OCI-LY7 (cell line): ENCODE measurements at regions not wholly inside any gene's neighbourhood (a gene's known extent, or its start where the extent isn't known, plus 50 kb on each side); places are given as distances from the start of the nearest gene placed in this dataset.

Experiments used
- BruUV-seq: library from RNA; stranded (reverse); fragments of 400-500 nt; replicated peaks from 2 replicates; lab custom pipeline; 2021; lab: Mats Ljungman, UMichigan
- CTCF ChIA-PET: fragments of 300-600 bp; sonication (Branson Sonifier 250); formaldehyde crosslinking; loops from one replicate; lab custom pipeline; 2022; ENCODE audit warnings: antibody characterized with exemption; ENCODE audit not compliant: unreplicated experiment; lab: Charles Lee
- POLR2A ChIA-PET: fragments of 300-600 bp; sonication (Branson Sonifier 250); formaldehyde crosslinking; loops from one replicate; lab custom pipeline; 2022; ENCODE audit warnings: antibody characterized with exemption; lab: Charles Lee
- DNase-seq: peaks from one replicate; pipeline ENCODE4 v3.0.0-alpha.2; 2015; ENCODE audit warnings: low spot score
- H2AFZ ChIP-seq: fragments of 200-600 bp; sonication (generic), shearing (Covaris generic); 2 replicates; pipeline ENCODE4 v1.6.1; 2014; ENCODE audit warnings: mild to moderate bottlenecking, antibody characterized with exemption, low read length, moderate library complexity
- H3K27ac ChIP-seq: fragments of 200-600 bp; sonication (generic); 2 replicates; pipeline ENCODE4 v1.5.1; 2014; ENCODE audit warnings: mixed run types, low read depth, mild to moderate bottlenecking, moderate library complexity, low read length, inconsistent platforms; ENCODE audit not compliant: poor library complexity, severe bottlenecking
- H3K36me3 ChIP-seq: fragments of 200-600 bp; sonication (generic); 2 replicates; pipeline ENCODE4 v1.6.1; 2014; ENCODE audit warnings: mild to moderate bottlenecking, antibody characterized with exemption, low read length, moderate library complexity, mixed read lengths; ENCODE audit not compliant: insufficient read depth
- H3K4me1 ChIP-seq: fragments of 200-600 bp; sonication (generic); 2 replicates; pipeline ENCODE4 v1.5.1; 2014; ENCODE audit warnings: mild to moderate bottlenecking, low read length; ENCODE audit not compliant: insufficient read depth, poor library complexity, severe bottlenecking
- H3K4me2 ChIP-seq: fragments of 200-600 bp; sonication (generic); 2 replicates; pipeline ENCODE4 v1.6.1; 2014; ENCODE audit warnings: mild to moderate bottlenecking, low read length
- H3K4me3 ChIP-seq: fragments of 200-600 bp; sonication (generic); 2 replicates; pipeline ENCODE4 v1.5.1; 2014; ENCODE audit warnings: mild to moderate bottlenecking, low read depth, low read length; ENCODE audit not compliant: poor library complexity, severe bottlenecking
- H3K79me2 ChIP-seq: fragments of 200-600 bp; sonication (generic); 2 replicates; pipeline ENCODE4 v1.6.1; 2016; ENCODE audit warnings: low read depth, mild to moderate bottlenecking, low read length, moderate library complexity, mixed read lengths; ENCODE audit not compliant: insufficient read depth
- H3K9me2 ChIP-seq: fragments of 200-600 bp; sonication (generic); 2 replicates; pipeline ENCODE4 v1.6.1; 2016; ENCODE audit warnings: mild to moderate bottlenecking, low read length, mixed read lengths; ENCODE audit not compliant: insufficient read depth
- H3K9me3 ChIP-seq: fragments of 200-600 bp; sonication (generic); 2 replicates; pipeline ENCODE4 v1.6.1; 2014; ENCODE audit warnings: mild to moderate bottlenecking, mixed run types, low read length, mixed read lengths
- H4K20me1 ChIP-seq: fragments of 200-600 bp; sonication (generic); 2 replicates; pipeline ENCODE4 v1.6.1; 2014; ENCODE audit warnings: mild to moderate bottlenecking, antibody characterized with exemption, low read length, moderate library complexity, mixed read lengths; ENCODE audit not compliant: insufficient read depth
- EZH2phosphoT487 ChIP-seq: fragments of 200-600 bp; sonication (generic); IDR thresholded peaks from 2 replicates; pipeline ENCODE4 v1.6.1; 2018; ENCODE audit warnings: low read depth, borderline replicate concordance, mild to moderate bottlenecking, mixed run types, antibody characterized with exemption, low read length, moderate library complexity, mixed read lengths
- intact Hi-C: fragments of 100-400 bp; cut with micrococcal nuclease; formaldehyde crosslinking; loops from one replicate; pipeline ENCODE4 v1.10.0; 2022; ENCODE audit not compliant: unreplicated experiment
- TF ChIP-seq, protein P1 (sequence below): fragments of 200-600 bp; sonication (generic); conservative IDR thresholded peaks from 2 replicates; pipeline ENCODE4 v1.5.1; 2014; ENCODE audit warnings: mild to moderate bottlenecking, antibody characterized with exemption, low read length, moderate library complexity, mixed read lengths

DNA sequence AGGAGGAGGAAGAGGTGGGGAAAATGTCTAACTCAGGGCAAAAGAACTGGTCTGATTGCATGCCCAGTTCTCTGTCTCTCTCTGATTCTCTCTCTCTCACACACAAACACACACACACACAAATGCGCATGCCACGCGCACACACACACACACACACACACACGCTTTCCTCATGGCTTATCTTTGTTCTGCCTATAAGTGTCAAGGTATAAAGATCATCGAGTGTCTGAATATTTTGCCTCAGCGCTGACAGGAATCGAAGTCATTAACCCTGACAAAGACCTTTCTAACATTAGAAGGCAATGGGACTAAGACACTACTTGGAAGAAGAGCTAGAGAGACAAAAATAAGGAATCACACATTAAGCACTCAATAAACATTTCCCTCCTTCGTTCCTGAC, 497.1 kb upstream of the KLHL29 start:
- Histone ChIP-seq H3K9me2 (no peaks in the 10 kb centered on the region), H4K20me1 (no peaks in the 10 kb centered on the region), H3K79me2 (no peaks in the 10 kb centered on the region), H2AFZ (no peak overlapping the region), H3K9me3 (no peaks in the 10 kb centered on the region), H3K4me3 (no peak overlapping the region), H3K4me1 (no peaks in the 10 kb centered on the region), H3K36me3 (no peaks in the 10 kb centered on the region), H3K4me2 (no peak overlapping the region), H3K27ac (no peak overlapping the region)
- POLR2A ChIA-PET: interaction anchor here (0.6 kb wide), 1 partner anchor 292 kb away, joined by 3 read pairs; no protein-coding TSS in a partner anchor
- CTCF ChIA-PET: no interaction called here
- intact Hi-C loops: no loop called here
- TF ChIP-seq, protein P1, sequence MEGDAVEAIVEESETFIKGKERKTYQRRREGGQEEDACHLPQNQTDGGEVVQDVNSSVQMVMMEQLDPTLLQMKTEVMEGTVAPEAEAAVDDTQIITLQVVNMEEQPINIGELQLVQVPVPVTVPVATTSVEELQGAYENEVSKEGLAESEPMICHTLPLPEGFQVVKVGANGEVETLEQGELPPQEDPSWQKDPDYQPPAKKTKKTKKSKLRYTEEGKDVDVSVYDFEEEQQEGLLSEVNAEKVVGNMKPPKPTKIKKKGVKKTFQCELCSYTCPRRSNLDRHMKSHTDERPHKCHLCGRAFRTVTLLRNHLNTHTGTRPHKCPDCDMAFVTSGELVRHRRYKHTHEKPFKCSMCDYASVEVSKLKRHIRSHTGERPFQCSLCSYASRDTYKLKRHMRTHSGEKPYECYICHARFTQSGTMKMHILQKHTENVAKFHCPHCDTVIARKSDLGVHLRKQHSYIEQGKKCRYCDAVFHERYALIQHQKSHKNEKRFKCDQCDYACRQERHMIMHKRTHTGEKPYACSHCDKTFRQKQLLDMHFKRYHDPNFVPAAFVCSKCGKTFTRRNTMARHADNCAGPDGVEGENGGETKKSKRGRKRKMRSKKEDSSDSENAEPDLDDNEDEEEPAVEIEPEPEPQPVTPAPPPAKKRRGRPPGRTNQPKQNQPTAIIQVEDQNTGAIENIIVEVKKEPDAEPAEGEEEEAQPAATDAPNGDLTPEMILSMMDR: no peak
- TF ChIP-seq EZH2phosphoT487: no peak
- no TSS peak for BruUV-seq
- DNase-seq: no peak

DNA sequence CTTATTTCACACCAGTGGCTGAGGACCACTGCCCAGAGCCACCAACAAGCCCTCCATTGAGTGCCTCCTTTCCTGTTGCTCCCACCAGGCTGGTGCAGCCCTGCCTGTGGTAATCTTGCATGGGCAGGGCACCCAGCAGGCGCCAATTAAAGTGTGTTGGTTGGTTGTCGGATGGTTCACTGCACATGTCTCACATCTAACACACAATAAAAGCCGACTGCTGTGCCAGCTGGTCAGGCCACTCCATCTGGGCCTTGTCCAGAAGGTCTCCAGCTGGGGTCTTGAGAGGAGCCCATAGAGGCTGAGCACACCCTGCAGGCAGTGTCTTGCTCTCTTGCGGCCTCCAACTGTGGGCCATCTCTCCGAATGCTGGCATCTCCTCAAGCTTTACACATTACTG, 494.8 kb upstream of the KLHL29 start:
- Histone ChIP-seq H3K79me2 (no peaks in the 10 kb centered on the region), H4K20me1 (no peaks in the 10 kb centered on the region), H3K36me3 (no peaks in the 10 kb centered on the region), H2AFZ (no peak overlapping the region), H3K9me2 (no peaks in the 10 kb centered on the region), H3K4me3 (no peak overlapping the region), H3K4me1 (no peaks in the 10 kb centered on the region), H3K27ac (no peak overlapping the region), H3K9me3 (no peaks in the 10 kb centered on the region), H3K4me2 (no peak overlapping the region)
- no peak for TF ChIP-seq EZH2phosphoT487
- TF ChIP-seq, protein P1: no peak
- intact Hi-C loops: no loop called here
- POLR2A ChIA-PET: no interaction called here
- DNase-seq: no peak
- CTCF ChIA-PET: no interaction called here
- no TSS peak for BruUV-seq

DNA sequence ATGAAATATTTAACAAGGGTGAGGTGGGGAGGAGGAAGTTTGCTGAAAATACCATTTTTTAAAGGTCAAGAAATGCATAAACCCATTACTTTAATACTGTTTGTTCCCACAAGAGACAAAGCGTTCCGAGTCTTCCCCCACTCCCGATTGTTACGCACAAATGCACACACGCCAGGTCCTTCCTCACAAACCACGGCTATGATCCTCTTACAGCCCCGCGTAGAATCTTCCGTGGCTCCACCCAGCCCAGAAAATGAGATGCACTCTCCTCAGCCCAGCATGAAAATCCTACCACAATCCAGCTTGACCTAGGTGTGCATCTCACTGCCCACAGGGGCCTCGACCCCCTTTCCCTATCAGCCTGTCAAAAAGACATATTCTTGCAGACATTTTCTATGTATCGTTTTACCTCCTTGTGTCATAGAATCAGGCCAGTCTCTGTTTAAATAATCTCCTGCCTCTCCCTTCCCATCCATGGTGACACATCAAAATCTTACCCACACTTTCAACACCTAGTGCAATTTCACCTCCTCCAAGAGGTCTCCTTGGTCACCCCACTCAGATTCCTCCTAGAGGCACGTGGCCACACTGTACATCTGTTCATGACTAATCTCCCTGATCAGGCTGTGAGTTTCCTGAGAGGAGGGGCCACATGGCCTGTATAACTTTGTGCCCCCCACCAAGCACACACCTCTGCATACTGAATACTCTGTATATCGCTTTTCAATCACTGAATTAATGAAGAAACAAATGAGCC, 491.0 kb upstream of the KLHL29 start:
- no TSS peak for BruUV-seq
- Histone ChIP-seq H3K9me3 (no peaks in the 10 kb centered on the region), H3K4me2 (no peak overlapping the region), H3K4me3 (no peak overlapping the region), H3K4me1 (no peaks in the 10 kb centered on the region), H4K20me1 (no peaks in the 10 kb centered on the region), H3K9me2 (no peaks in the 10 kb centered on the region), H3K27ac (no peak overlapping the region), H3K36me3 (no peaks in the 10 kb centered on the region), H3K79me2 (no peaks in the 10 kb centered on the region), H2AFZ (no peak overlapping the region)
- intact Hi-C loops: no loop called here
- DNase-seq: no peak
- TF ChIP-seq, protein P1: no peak
- TF ChIP-seq EZH2phosphoT487: no peak
- ChIA-PET CTCF (no interaction called here), POLR2A (no interaction called here)
